Activated naive CD4-positive, alpha-beta T cell treated with anti-CD3 and anti-CD28 coated beads for 36 hours (primary cell): ENCODE measurements at regions not wholly inside any gene's neighbourhood (a gene's known extent, or its start where the extent isn't known, plus 50 kb on each side); places are given as distances from the start of the nearest gene placed in this dataset.
"Not testable (repeated sequence)": the region's sequence is repeated elsewhere in the genome, so short reads cannot be mapped to it uniquely, and the experiment has no call there.

ENCODE experiments used
- CTCF ChIA-PET: fragments of 350-600 bp; sonication (Branson Sonifier 250); formaldehyde crosslinking; loops from one replicate; lab custom pipeline; 2021; ENCODE audit warnings: antibody characterized with exemption; lab: Charles Lee
- DNase-seq: peaks from one replicate; pipeline ENCODE4 v3.0.0-alpha.2; 2020
- H3K27ac Mint-ChIP-seq: one replicate; pipeline ENCODE4 v1.8.0; 2021; ENCODE audit warnings: mild to moderate bottlenecking, mixed read lengths
- H3K27me3 Mint-ChIP-seq: one replicate; pipeline ENCODE4 v1.8.0; 2021; ENCODE audit warnings: low read depth, mixed read lengths
- H3K36me3 Mint-ChIP-seq: one replicate; pipeline ENCODE4 v1.8.0; 2021; ENCODE audit warnings: low read depth, mixed read lengths
- H3K4me1 Mint-ChIP-seq: one replicate; pipeline ENCODE4 v1.8.0; 2021; ENCODE audit warnings: low read depth, mixed read lengths
- H3K4me3 Mint-ChIP-seq: one replicate; pipeline ENCODE4 v1.8.0; 2021; ENCODE audit warnings: mild to moderate bottlenecking, moderate library complexity, mixed read lengths
- H3K9me3 Mint-ChIP-seq: one replicate; pipeline ENCODE4 v1.8.0; 2021; ENCODE audit warnings: mixed read lengths
- intact Hi-C: fragments of 100-400 bp; cut with micrococcal nuclease; formaldehyde crosslinking; loops from one replicate; pipeline ENCODE4 v1.15.1; 2023

DNA sequence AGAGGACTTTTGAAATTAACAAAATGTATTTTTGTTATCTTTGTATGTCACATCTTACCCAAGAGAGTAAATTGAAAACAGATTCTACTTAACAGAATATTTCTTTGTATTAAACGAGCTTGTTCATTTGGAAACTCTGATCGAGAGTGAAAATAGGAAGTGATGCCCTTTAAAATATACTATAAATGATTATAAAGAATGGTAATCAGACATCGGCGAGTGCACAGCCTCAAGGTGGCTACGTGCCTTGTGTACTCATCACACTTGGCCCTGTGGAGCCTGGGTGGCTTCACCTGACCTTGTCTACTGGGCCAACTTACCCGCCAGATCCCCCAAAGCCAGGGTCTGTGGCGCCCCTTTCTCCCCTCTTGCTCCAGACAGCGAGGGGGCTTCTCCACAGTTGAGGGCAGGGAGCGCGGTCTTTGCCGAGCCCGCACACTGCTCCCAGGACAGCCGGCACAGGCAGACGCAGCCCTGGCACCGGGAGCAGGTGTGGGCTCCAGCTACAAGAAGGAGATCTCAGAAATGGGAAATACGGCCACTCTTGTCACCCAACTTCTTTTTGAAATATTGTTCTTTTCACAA, 243.2 kb downstream of the CEMIP2 start:
- CTCF ChIA-PET = no interaction called here
- Mint-ChIP-seq H3K9me3 (no peaks in the 10 kb centered on the region), H3K4me3 (no peak overlapping the region), H3K4me1 (no peaks in the 10 kb centered on the region), H3K27ac (no peak overlapping the region), H3K27me3 (peaks cover 7% of the 10 kb centered on the region), H3K36me3 (no peaks in the 10 kb centered on the region)
- intact Hi-C loops = no loop called here
- DNase-seq = no peak

DNA sequence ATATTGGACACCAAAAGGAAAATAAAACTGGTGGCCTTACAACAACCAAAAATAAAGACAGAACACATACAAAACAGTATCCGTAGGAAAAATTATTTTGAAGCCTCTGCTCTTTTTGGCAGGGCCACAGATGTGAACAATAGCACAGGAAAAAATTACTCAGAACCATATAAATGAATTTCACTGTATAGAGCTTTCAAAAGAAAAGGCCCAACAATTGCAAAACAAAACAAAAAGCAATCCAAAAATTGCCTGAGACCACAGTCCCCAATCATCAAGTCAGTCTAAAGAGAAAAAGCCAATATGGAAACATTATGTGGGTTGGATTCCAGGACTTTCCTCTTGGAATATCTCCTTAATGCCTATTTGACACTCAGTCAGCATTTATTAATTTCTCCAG, 243.8 kb downstream of the CEMIP2 start:
- no peak for DNase-seq
- Mint-ChIP-seq H3K27me3 (peaks cover 10% of the 10 kb centered on the region), H3K27ac (no peak overlapping the region), H3K9me3 (no peaks in the 10 kb centered on the region), H3K36me3 (no peaks in the 10 kb centered on the region), H3K4me3 (no peak overlapping the region), H3K4me1 (no peaks in the 10 kb centered on the region)
- intact Hi-C loops = no loop called here
- CTCF ChIA-PET = no interaction called here

DNA sequence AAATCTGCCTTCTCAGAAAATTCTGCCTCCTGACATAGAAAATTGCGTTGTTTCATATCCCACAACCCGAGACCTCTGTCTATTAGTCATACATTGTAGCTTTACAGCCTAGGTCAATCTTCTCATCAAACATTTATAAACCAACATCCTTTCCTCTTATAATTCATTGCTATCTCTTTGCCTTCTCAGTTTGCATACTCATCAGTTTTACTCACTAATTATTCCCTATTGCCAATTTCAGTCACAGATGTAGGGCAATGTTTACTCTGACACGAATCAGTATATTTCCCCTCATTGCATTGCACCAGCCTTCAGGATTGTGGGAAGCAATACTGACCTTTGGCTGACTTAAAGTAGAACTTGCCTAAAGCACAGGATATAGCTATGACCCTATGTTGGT, 247.2 kb downstream of the CEMIP2 start:
- CTCF ChIA-PET = no interaction called here
- Mint-ChIP-seq H3K27me3 (peaks cover 14% of the 10 kb centered on the region), H3K4me1 (no peaks in the 10 kb centered on the region), H3K9me3 (no peaks in the 10 kb centered on the region), H3K27ac (no peak overlapping the region), H3K4me3 (no peak overlapping the region), H3K36me3 (no peaks in the 10 kb centered on the region)
- no peak for DNase-seq
- intact Hi-C loops = no loop called here

DNA sequence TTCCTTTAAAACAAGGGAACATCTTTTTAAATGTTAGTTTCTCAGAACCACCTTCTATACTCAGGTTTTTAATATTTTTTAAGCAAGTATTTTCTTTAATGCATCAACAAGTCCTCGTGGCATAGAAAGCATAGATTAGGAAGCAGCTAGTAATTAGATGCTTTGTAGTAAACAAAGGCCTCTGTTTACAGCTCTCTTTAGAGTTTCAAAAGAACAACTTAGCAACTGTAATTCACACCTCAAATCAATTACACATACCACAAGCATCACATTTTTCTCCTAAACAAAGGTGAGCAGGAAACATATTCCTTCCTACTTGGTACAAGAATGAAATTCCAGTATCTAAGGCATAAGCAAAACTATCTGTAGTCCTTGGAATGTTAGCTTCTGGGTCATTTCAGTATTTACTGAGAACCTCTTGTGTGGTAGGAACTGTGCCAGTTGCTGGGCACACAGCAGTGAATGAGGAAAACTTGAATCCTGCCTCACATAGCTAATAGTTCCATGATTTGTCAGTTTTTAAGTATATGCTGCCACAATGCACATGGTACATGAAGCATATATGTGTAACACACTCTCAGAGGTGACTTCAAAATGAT, 249.1 kb downstream of the CEMIP2 start:
- Mint-ChIP-seq H3K27ac (no peak overlapping the region), H3K27me3 (peaks cover 16% of the 10 kb centered on the region), H3K36me3 (no peaks in the 10 kb centered on the region), H3K4me3 (no peak overlapping the region), H3K9me3 (no peaks in the 10 kb centered on the region), H3K4me1 (no peaks in the 10 kb centered on the region)
- intact Hi-C loops = no loop called here
- no peak for DNase-seq
- CTCF ChIA-PET = no interaction called here

DNA sequence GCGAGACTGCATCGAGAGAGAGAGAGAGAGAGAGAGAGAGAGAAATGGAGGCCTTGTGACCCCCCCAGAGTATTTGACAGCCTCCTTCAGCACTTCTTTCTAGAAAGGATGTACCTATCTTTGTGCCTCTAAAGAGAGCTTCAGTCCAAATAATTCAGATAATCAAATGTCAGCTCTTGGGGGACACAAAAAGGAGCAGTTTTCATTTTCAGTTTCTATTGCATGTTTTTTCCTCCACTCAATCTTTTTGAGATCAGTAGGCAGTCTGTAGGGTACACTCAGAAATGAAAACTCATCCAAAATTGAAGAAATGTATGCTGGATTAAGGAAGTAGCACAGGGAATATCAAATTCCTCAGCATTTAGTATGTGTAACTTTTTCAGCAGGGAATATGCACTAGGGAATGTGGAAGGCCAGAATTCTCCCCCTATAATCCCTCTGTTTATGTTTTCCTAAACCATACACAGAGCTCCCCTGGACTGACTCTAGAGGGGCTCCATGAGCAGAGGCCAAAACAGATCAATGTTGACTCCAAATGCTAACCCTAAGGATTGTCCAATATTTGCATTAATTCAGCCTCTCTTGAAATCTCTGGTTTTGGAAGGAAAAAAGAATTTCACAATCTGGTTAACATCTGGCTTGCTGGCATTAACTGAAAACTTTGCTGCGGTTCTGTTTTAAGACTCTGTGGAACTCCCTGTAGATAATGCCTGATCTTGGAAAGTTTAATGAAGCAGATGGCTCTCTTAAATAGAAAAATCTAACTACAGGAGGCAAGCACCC, 250.1 kb downstream of the CEMIP2 start:
- Mint-ChIP-seq H3K27ac (no peak overlapping the region), H3K4me3 (no peak overlapping the region), H3K27me3 (peaks cover 16% of the 10 kb centered on the region), H3K9me3 (no peaks in the 10 kb centered on the region), H3K4me1 (no peaks in the 10 kb centered on the region), H3K36me3 (no peaks in the 10 kb centered on the region)
- intact Hi-C loops = no loop called here
- no peak for DNase-seq
- CTCF ChIA-PET = interaction anchor here (0.6 kb wide), 1 partner anchor 88 kb away, joined by 3 read pairs; no protein-coding TSS in a partner anchor

DNA sequence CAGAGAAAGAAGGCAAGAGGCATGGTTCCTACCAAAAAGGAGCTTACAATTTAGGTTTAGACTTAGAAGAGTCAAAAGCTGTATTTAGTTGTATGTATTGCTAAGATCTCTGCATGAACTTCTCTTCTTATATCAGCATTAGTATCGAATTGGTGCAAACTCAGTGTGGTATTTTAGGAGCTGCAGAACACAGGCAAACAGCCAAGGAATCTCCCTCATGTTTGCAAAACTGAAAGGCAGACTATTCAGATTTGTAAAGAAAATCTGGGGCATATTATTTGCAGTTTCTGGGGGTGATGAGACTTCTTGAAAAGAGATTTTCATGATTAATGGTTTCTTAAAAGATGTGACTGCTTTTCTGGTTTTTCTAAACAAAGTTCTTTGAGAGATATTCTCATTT, 252.7 kb downstream of the CEMIP2 start:
- no peak overlapping the region for H3K27ac Mint-ChIP-seq

DNA sequence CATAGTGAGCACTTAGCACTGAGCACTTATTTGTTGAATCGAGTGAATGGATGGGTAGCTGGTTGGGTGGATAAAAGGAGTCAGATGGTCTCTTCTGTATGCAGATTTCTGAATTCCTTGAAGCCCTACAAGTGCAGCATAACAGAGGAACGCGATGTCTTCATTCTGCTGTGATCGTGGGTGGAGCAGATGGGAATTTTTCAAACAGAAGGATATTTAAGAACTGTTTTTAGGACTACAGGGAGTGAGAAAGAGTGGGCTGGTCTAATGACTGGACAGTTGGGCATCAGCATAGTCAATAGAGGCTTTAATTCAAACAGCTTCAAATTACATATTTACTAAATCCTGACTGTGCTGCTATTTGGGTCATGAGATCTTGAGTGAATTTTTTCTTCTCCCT, 253.2 kb downstream of the CEMIP2 start:
- Mint-ChIP-seq H3K9me3 (no peaks in the 10 kb centered on the region), H3K4me3 (no peak overlapping the region), H3K27me3 (peaks cover 17% of the 10 kb centered on the region), H3K4me1 (no peaks in the 10 kb centered on the region), H3K36me3 (no peaks in the 10 kb centered on the region), H3K27ac (no peak overlapping the region)
- no peak for DNase-seq
- CTCF ChIA-PET = no interaction called here
- intact Hi-C loops = no loop called here

More for the DNA sequence above, 252.7 kb downstream of the CEMIP2 start:
- intact Hi-C loops = no loop called here
- no peaks in the 10 kb centered on the region for H3K9me3 Mint-ChIP-seq
- no peaks in the 10 kb centered on the region for H3K4me1 Mint-ChIP-seq
- H3K4me3 Mint-ChIP-seq = no peak overlapping the region
- H3K27me3 Mint-ChIP-seq = peaks cover 17% of the 10 kb centered on the region
- no peaks in the 10 kb centered on the region for H3K36me3 Mint-ChIP-seq
- CTCF ChIA-PET = no interaction called here
- no peak for DNase-seq

DNA sequence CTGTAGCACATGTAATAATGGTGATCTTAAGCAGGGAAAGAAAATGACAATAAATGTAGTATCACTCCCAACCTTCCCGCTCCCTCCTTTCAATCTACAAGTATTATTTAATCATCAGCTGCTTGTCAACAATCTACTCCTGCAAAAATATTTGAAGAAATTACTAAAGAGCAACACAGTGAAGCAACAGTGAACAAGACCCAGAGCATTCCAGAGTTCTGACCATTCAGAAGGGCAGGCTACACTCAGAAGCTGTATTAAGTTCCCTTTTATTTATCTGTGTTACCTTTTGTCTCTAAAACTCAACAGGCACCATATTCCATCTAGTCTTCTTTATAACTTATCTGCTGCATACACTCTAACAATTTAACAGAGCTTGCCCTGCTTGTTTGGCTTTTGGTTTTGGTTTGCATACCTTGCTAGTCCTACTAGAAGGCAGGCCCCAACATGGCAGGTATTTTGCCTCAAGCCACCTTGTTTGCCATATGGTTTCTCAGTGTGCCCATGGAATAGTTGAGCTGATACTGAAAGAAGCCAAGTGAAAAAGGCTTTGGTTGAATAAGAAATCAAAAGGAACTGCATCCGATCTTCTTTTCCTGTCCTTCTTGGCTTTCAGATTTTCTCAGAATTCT, 253.9 kb downstream of the CEMIP2 start:
- peaks cover 14% of the 10 kb centered on the region for H3K27me3 Mint-ChIP-seq
- H3K4me3 Mint-ChIP-seq = no peak overlapping the region
- H3K36me3 Mint-ChIP-seq = no peaks in the 10 kb centered on the region
- CTCF ChIA-PET = no interaction called here
- no peaks in the 10 kb centered on the region for H3K4me1 Mint-ChIP-seq
- H3K9me3 Mint-ChIP-seq = no peaks in the 10 kb centered on the region
- DNase-seq = no peak
- intact Hi-C loops = no loop called here
- no peak overlapping the region for H3K27ac Mint-ChIP-seq

DNA sequence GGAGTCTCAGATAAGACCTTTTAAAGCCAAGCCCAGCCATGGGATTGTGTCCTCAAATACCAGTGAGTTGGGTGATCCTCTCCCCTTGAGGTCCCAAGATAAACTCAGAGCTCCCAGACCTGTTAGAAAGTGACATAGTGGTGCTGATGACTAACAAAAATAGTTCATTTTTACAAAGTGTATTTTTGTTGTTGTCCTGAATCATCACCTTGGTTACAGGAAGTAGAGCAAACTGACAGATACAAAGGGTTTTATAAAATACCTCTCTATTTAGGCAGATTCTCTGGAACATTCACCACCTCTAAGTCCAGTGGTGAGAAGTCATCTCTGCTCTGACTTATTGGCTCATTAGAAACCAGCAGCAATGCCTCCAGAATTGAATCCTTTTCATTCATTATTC, 259.3 kb downstream of the CEMIP2 start:
- Mint-ChIP-seq H3K4me3 (no peak overlapping the region), H3K9me3 (no peaks in the 10 kb centered on the region), H3K27me3 (peaks cover 11% of the 10 kb centered on the region), H3K4me1 (no peaks in the 10 kb centered on the region), H3K27ac (no peak overlapping the region), H3K36me3 (no peaks in the 10 kb centered on the region)
- DNase-seq = no peak
- intact Hi-C loops = no loop called here
- CTCF ChIA-PET = no interaction called here

DNA sequence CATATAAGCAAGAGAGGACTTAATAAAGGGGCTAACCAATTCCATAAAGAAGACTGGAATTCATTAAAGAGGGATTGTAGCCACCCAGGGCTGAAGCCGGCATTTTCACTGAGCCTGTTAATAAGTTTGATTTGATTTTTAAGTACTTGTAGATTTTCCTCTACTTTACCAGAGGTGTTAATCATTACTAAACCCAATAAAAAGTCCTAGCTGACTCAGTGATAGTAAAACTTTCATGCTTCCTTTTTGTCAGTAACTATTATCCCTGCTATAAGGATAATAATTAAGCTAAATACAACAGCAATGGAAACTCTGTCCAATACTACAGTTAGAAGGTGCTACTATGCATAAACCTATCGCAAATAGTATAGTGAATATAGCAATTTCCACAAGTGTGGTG, 260.2 kb downstream of the CEMIP2 start:
- intact Hi-C loops, H3K27ac Mint-ChIP-seq, CTCF ChIA-PET, DNase-seq, H3K36me3 Mint-ChIP-seq, H3K4me3 Mint-ChIP-seq, H3K9me3 Mint-ChIP-seq, H3K4me1 Mint-ChIP-seq: not testable (repeated sequence)
- H3K27me3 Mint-ChIP-seq = peaks cover 11% of the 10 kb centered on the region

DNA sequence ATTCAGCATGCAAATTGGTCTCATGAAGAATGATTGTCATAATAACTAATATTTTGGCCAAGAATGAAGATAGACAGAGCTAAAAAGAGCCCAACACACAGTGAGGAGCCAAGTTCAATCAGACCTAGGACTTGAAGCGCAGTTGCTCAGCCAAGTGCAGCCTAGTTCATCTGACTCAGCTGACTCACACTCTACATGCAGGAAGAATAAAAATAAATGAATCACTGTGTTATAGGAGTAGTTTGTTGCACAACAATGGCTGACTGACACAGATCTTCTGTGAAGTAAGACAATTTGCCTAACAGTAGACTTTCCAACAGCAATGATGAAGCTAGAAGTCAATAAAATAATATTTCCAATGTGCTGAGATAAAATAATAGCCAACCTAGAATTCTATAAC, 261.5 kb downstream of the CEMIP2 start:
- Mint-ChIP-seq H3K36me3 (no peaks in the 10 kb centered on the region), H3K9me3 (no peaks in the 10 kb centered on the region), H3K27me3 (peaks cover 9% of the 10 kb centered on the region), H3K4me1 (no peaks in the 10 kb centered on the region), H3K4me3 (no peak overlapping the region), H3K27ac (no peak overlapping the region)
- intact Hi-C loops = no loop called here
- CTCF ChIA-PET = no interaction called here
- no peak for DNase-seq

DNA sequence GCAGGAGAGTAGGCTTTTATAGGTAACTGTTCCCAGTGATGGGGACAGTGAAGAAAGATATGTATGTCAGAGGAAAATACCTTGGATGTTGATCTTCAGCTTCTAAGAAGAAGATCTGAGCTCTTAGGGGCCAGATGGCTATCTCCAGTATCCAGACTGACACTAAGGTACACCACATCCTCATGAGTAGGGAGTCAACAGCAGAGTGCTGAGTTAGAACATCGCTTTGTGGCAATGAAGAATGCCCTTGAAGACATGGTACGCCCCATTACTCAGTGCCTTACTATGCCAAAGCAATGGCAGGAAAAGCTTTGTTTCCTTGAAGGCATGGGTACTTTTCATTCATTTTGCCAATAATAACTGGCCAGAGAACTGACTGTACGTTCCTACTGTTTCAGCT, 263.7 kb downstream of the CEMIP2 start:
- Mint-ChIP-seq H3K36me3 (no peaks in the 10 kb centered on the region), H3K4me1 (no peaks in the 10 kb centered on the region), H3K27me3 (peaks cover 12% of the 10 kb centered on the region), H3K9me3 (peaks cover 1% of the 10 kb centered on the region), H3K27ac (no peak overlapping the region), H3K4me3 (no peak overlapping the region)
- CTCF ChIA-PET = no interaction called here
- intact Hi-C loops = no loop called here
- no peak for DNase-seq
